SK-N-SH treated with all-trans-retinoic acid at 6 μM for 48 hours (cell line): ENCODE measurements at regions not wholly inside any gene's neighbourhood (a gene's known extent, or its start where the extent isn't known, plus 50 kb on each side); places are given as distances from the start of the nearest gene placed in this dataset.

Source experiments
- ARNTL ChIP-seq: fragments of 450-650 bp; formaldehyde crosslinking; IDR thresholded peaks from 2 replicates; pipeline ENCODE4 v1.5.0; 2020; ENCODE audit warnings: low read depth, mild to moderate bottlenecking, moderate library complexity, borderline replicate concordance
- CSRNP3 ChIP-seq: fragments of 250-450 bp; sonication (Bioruptor Pico); IDR thresholded peaks from 2 replicates; pipeline ENCODE4 v1.5.1; 2021; ENCODE audit warnings: mild to moderate bottlenecking, moderate library complexity
- GLIS3 ChIP-seq: fragments of 250-450 bp; sonication (Bioruptor Pico); IDR thresholded peaks from 2 replicates; pipeline ENCODE4 v1.5.0; 2020; ENCODE audit warnings: mild to moderate bottlenecking, moderate library complexity
- ISL1 ChIP-seq: fragments of 250-450 bp; sonication (Bioruptor Pico); IDR thresholded peaks from 2 replicates; pipeline ENCODE4 v2.1.2; 2022; ENCODE audit warnings: mild to moderate bottlenecking, moderate library complexity
- PATZ1 ChIP-seq: fragments of 250-450 bp; sonication (Bioruptor Pico); IDR thresholded peaks from 2 replicates; pipeline ENCODE4 v1.8.0; 2020; ENCODE audit warnings: mild to moderate bottlenecking, moderate library complexity, borderline replicate concordance
- PPARA ChIP-seq: fragments of 250-450 bp; sonication (Bioruptor Pico); IDR thresholded peaks from 2 replicates; pipeline ENCODE4 v1.5.0; 2020; ENCODE audit warnings: mild to moderate bottlenecking, borderline replicate concordance
- RARB ChIP-seq: fragments of 250-450 bp; sonication (Bioruptor Pico); IDR thresholded peaks from 2 replicates; pipeline ENCODE4 v1.8.0; 2021; ENCODE audit warnings: mild to moderate bottlenecking, moderate library complexity
- TSHZ2 ChIP-seq: fragments of 250-450 bp; sonication (Bioruptor Pico); IDR thresholded peaks from 2 replicates; pipeline ENCODE4 v1.5.0; 2020; ENCODE audit warnings: mild to moderate bottlenecking, moderate library complexity
- ZFP3 ChIP-seq: fragments of 250-450 bp; sonication (Bioruptor Pico); IDR thresholded peaks from 2 replicates; pipeline ENCODE4 v1.5.0; 2020; ENCODE audit warnings: mild to moderate bottlenecking, moderate library complexity
- ZFP30 ChIP-seq: fragments of 450-650 bp; formaldehyde crosslinking; IDR thresholded peaks from 2 replicates; pipeline ENCODE4 v1.5.0; 2022; ENCODE audit warnings: mild to moderate bottlenecking, moderate library complexity
- ZNF8 ChIP-seq: fragments of 450-650 bp; formaldehyde crosslinking; IDR thresholded peaks from 2 replicates; pipeline ENCODE4 v1.5.0; 2020; ENCODE audit warnings: mild to moderate bottlenecking, moderate library complexity

- TF ChIP-seq CSRNP3 (no peak), GLIS3 (CRISPR knock-in tag) (no peak), ARNTL (CRISPR knock-in tag) (no peak), ISL1 (CRISPR knock-in tag) (no peak), PPARA (CRISPR knock-in tag) (no peak), ZFP30 (no peak), RARB (CRISPR knock-in tag) (no peak), PATZ1 (CRISPR knock-in tag) (no peak), ZNF8 (no peak), ZFP3 (CRISPR knock-in tag) (no peak), TSHZ2 (no peak)
These were observed 175.8 kb upstream of the TMEM229A start for GRCh38 chr7:124208642-124209041.
